ENCODE measurements at regions not wholly inside any gene's neighbourhood (a gene's known extent, or its start where the extent isn't known, plus 50 kb on each side); places are given as distances from the start of the nearest gene placed in this dataset.

DNA sequence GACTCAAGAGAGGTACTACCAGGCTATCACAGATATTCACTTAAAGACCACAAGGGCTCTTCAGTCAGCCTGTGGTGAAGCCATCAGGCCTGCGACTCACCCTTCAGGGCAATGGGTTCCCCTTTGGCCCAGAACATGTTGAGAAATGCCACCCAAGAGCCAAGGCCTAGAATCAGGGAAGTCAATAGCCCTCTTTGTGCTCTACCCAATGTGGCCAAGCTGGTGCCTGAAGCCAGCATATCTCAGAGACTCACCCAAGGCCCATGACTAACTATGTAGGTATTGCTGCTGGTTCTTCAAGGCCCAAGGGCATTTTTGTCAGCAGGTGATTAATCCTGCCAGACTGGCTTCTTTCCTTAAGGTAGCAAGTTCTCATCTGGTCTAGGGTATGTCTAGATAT, 338.9 kb upstream of the SETBP1 start:
- TF ChIP-seq, protein P1, sequence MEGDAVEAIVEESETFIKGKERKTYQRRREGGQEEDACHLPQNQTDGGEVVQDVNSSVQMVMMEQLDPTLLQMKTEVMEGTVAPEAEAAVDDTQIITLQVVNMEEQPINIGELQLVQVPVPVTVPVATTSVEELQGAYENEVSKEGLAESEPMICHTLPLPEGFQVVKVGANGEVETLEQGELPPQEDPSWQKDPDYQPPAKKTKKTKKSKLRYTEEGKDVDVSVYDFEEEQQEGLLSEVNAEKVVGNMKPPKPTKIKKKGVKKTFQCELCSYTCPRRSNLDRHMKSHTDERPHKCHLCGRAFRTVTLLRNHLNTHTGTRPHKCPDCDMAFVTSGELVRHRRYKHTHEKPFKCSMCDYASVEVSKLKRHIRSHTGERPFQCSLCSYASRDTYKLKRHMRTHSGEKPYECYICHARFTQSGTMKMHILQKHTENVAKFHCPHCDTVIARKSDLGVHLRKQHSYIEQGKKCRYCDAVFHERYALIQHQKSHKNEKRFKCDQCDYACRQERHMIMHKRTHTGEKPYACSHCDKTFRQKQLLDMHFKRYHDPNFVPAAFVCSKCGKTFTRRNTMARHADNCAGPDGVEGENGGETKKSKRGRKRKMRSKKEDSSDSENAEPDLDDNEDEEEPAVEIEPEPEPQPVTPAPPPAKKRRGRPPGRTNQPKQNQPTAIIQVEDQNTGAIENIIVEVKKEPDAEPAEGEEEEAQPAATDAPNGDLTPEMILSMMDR (IDR thresholded peaks at IDR 0.05): no peak
- TF ChIP-seq POLR2AphosphoS5 (IDR thresholded peaks at IDR 0.05): no peak
- no peak for TF ChIP-seq POLR2A (IDR thresholded peaks at IDR 0.05; ENCODE audit: low read depth)
